ENCODE measurements at regions not wholly inside any gene's neighbourhood (a gene's known extent, or its start where the extent isn't known, plus 50 kb on each side); places are given as distances from the start of the nearest gene placed in this dataset.
A peak's percentile ranks its signal among the peaks of the same experiment; 100 is the strongest.

GRCh38 chr1:112040891-112041740 lies 51.6 kb upstream of the KCND3 start:
- intact Hi-C loops (cut with DNase I; ENCODE audit: low total_unique reads): no loop called here

GRCh38 chr1:112043901-112044300 lies 54.4 kb upstream of the KCND3 start:
- Histone ChIP-seq H3K9me3 (no peaks in the 10 kb centered on the region), H3K4me3 (no peak overlapping the region), H3K27ac (no peak overlapping the region), H3K4me1 (peaks cover 0 to 18% (median 6%) of the 10 kb centered on the region in 6 donors), H3K27me3 (replicated peaks in 1 of 7) (peaks cover 0 to 17% (median 0%) of the 10 kb centered on the region in 7 donors), H3K36me3 (no peaks in the 10 kb centered on the region)
- DNase-seq: no peak
- no peak for TF ChIP-seq POLR2A (IDR thresholded peaks at IDR 0.05)
- TF ChIP-seq CTCF (IDR thresholded peaks at IDR 0.05 in 8 of 11, conservative IDR thresholded peaks at IDR 0.05 in 3 of 11): no peak
- TF ChIP-seq POLR2AphosphoS5 (IDR thresholded peaks at IDR 0.05): no peak
- intact Hi-C loops (cut with DNase I; ENCODE audit: low total_unique reads): no loop called here

More at GRCh38 chr1:112040891-112041740, 51.6 kb upstream of the KCND3 start:
- Histone ChIP-seq H3K27ac (peak overlapping the region in 5 of 8 donors; percentile 6 to 36 (median 23)), H3K36me3 (no peaks in the 10 kb centered on the region), H3K4me1 (peaks cover 0 to 18% (median 6%) of the 10 kb centered on the region in 6 donors), H3K9me3 (no peaks in the 10 kb centered on the region), H3K27me3 (replicated peaks in 1 of 7) (peaks cover 0 to 13% (median 0%) of the 10 kb centered on the region in 7 donors), H3K4me3 (no peak overlapping the region)
- 13 to 32% (median 28%) methylated on average over 7 of the region's 7 CpGs for WGBS, 5 donors
- TF ChIP-seq POLR2A (IDR thresholded peaks at IDR 0.05) (no peak), POLR2AphosphoS5 (IDR thresholded peaks at IDR 0.05) (no peak), CTCF (IDR thresholded peaks at IDR 0.05 in 8 of 11, conservative IDR thresholded peaks at IDR 0.05 in 3 of 11) (no peak)
- no peak for DNase-seq

- Histone ChIP-seq H3K36me3 (no peaks in the 10 kb centered on the region), H3K9me3 (no peaks in the 10 kb centered on the region), H3K27me3 (replicated peaks in 1 of 7) (peaks cover 0 to 17% (median 0%) of the 10 kb centered on the region in 7 donors), H3K27ac (no peak overlapping the region), H3K4me1 (peaks cover 0 to 18% (median 6%) of the 10 kb centered on the region in 6 donors), H3K4me3 (no peak overlapping the region)
- no peak for DNase-seq
- WGBS, 5 donors: 79 to 89% (median 82%) methylated on average over 3 of the region's 3 CpGs
- intact Hi-C loops (cut with DNase I; ENCODE audit: low total_unique reads): no loop called here
- TF ChIP-seq CTCF (IDR thresholded peaks at IDR 0.05 in 8 of 11, conservative IDR thresholded peaks at IDR 0.05 in 3 of 11) (no peak), POLR2A (IDR thresholded peaks at IDR 0.05) (no peak), POLR2AphosphoS5 (IDR thresholded peaks at IDR 0.05) (no peak)
These were observed 55.3 kb upstream of the KCND3 start for GRCh38 chr1:112044745-112045144.

- Histone ChIP-seq H3K4me1 (peaks cover 0 to 4% (median under 1%) of the 10 kb centered on the region in 6 donors), H3K9me3 (no peaks in the 10 kb centered on the region), H3K4me3 (no peak overlapping the region), H3K36me3 (no peaks in the 10 kb centered on the region), H3K27me3 (replicated peaks in 1 of 7) (peaks cover 0 to 17% (median 0%) of the 10 kb centered on the region in 7 donors), H3K27ac (no peak overlapping the region)
- WGBS, 5 donors: 61 to 96% (median 86%) methylated on average over 2 of the region's 2 CpGs
- no peak for TF ChIP-seq POLR2A (IDR thresholded peaks at IDR 0.05)
- TF ChIP-seq POLR2AphosphoS5 (IDR thresholded peaks at IDR 0.05): no peak
- TF ChIP-seq CTCF (IDR thresholded peaks at IDR 0.05 in 8 of 11, conservative IDR thresholded peaks at IDR 0.05 in 3 of 11): no peak
- intact Hi-C loops (cut with DNase I; ENCODE audit: low total_unique reads): no loop called here
- no peak for DNase-seq
These were observed 57.2 kb upstream of the KCND3 start for GRCh38 chr1:112046630-112047029.
